GM12864 (cell line): ENCODE measurements at regions not wholly inside any gene's neighbourhood (a gene's known extent, or its start where the extent isn't known, plus 50 kb on each side); places are given as distances from the start of the nearest gene placed in this dataset.

Source experiments
- DNase-seq: peaks from one replicate; pipeline ENCODE4 v3.0.0-alpha.2; 2011; ENCODE audit warnings: low read depth
- H3K4me3 ChIP-seq: 2 replicates; pipeline ENCODE4 v1.5.1; 2011; ENCODE audit warnings: mild to moderate bottlenecking, low read depth, low read length, control low read depth
- CTCF ChIP-seq: IDR thresholded peaks from 2 replicates; pipeline ENCODE4 v1.5.1; 2011; ENCODE audit warnings: low read depth, mild to moderate bottlenecking, moderate library complexity, low read length, control low read depth, inconsistent platforms; ENCODE audit errors: missing control alignments

GRCh38 chr12:114952573-114953271, 268.7 kb upstream of the TBX3 start:
- TF ChIP-seq CTCF: no peak
- no peak for DNase-seq
- H3K4me3 ChIP-seq: no peak overlapping the region

GRCh38 chr12:114949058-114949820, 265.3 kb upstream of the TBX3 start:
- TF ChIP-seq CTCF: no peak
- H3K4me3 ChIP-seq: no peak overlapping the region
- no peak for DNase-seq

- no peak for TF ChIP-seq CTCF
- H3K4me3 ChIP-seq: no peak overlapping the region
- DNase-seq: no peak
Measured at GRCh38 chr12:114945351-114945750, 261.4 kb upstream of the TBX3 start.

- H3K4me3 ChIP-seq: no peak overlapping the region
- no peak for DNase-seq
- TF ChIP-seq CTCF: no peak
Measured at GRCh38 chr12:114944736-114945135, 260.8 kb upstream of the TBX3 start.

GRCh38 chr12:114943601-114944000, 259.6 kb upstream of the TBX3 start:
- no peak for TF ChIP-seq CTCF
- DNase-seq: no peak
- no peak overlapping the region for H3K4me3 ChIP-seq

- H3K4me3 ChIP-seq: no peak overlapping the region
- no peak for DNase-seq
- no peak for TF ChIP-seq CTCF
Measured at GRCh38 chr12:114938487-114939210, 254.7 kb upstream of the TBX3 start.
